OCI-LY7 (cell line): ENCODE measurements at regions not wholly inside any gene's neighbourhood (a gene's known extent, or its start where the extent isn't known, plus 50 kb on each side); places are given as distances from the start of the nearest gene placed in this dataset.

ENCODE experiments used
- EZH2phosphoT487 ChIP-seq: fragments of 200-600 bp; sonication (generic); IDR thresholded peaks from 2 replicates; pipeline ENCODE4 v1.6.1; 2018; ENCODE audit warnings: low read depth, borderline replicate concordance, mild to moderate bottlenecking, mixed run types, antibody characterized with exemption, low read length, moderate library complexity, mixed read lengths
- TF ChIP-seq, protein P1 (sequence below): fragments of 200-600 bp; sonication (generic); conservative IDR thresholded peaks from 2 replicates; pipeline ENCODE4 v1.5.1; 2014; ENCODE audit warnings: mild to moderate bottlenecking, antibody characterized with exemption, low read length, moderate library complexity, mixed read lengths

DNA sequence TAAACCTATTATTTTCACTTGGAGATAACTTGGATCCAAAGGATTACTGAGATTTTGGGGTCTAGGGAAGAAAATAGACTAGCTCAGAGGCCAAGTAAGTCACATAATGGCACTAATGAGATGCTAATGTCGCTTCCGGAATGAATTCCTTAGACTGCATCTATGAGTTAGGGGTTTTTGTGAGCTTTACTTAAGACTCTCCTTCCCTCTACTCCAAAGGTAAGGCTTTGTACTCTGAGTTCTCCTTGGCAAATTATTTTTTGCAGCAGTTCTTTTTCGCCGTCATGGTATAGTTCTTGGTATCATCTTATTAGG, 143.9 kb upstream of the KLF14 start:
- no peak for TF ChIP-seq EZH2phosphoT487
- TF ChIP-seq, protein P1, sequence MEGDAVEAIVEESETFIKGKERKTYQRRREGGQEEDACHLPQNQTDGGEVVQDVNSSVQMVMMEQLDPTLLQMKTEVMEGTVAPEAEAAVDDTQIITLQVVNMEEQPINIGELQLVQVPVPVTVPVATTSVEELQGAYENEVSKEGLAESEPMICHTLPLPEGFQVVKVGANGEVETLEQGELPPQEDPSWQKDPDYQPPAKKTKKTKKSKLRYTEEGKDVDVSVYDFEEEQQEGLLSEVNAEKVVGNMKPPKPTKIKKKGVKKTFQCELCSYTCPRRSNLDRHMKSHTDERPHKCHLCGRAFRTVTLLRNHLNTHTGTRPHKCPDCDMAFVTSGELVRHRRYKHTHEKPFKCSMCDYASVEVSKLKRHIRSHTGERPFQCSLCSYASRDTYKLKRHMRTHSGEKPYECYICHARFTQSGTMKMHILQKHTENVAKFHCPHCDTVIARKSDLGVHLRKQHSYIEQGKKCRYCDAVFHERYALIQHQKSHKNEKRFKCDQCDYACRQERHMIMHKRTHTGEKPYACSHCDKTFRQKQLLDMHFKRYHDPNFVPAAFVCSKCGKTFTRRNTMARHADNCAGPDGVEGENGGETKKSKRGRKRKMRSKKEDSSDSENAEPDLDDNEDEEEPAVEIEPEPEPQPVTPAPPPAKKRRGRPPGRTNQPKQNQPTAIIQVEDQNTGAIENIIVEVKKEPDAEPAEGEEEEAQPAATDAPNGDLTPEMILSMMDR = no peak
